CD1c-positive myeloid dendritic cell (primary cell): ENCODE measurements at regions not wholly inside any gene's neighbourhood (a gene's known extent, or its start where the extent isn't known, plus 50 kb on each side); places are given as distances from the start of the nearest gene placed in this dataset.

ENCODE experiments used
- DNase-seq: peaks from one replicate; pipeline ENCODE4 v3.0.0-alpha.2; 2016; ENCODE audit errors: extremely low spot score

- no peak for DNase-seq
Observed at GRCh38 chrY:15510288-15510687, 986.0 kb downstream of the NLGN4Y start.

GRCh38 chrY:15510984-15511650, 986.8 kb downstream of the NLGN4Y start:
- DNase-seq, result no peak

GRCh38 chrY:15535131-15535530, 1010.8 kb downstream of the NLGN4Y start:
- DNase-seq, result no peak

GRCh38 chrY:15535784-15536511, 1011.6 kb downstream of the NLGN4Y start:
- DNase-seq, result no peak

- DNase-seq, result no peak
Observed at GRCh38 chrY:15540516-15540915, 1016.2 kb downstream of the NLGN4Y start.

- DNase-seq, result no peak
Observed at GRCh38 chrY:15546177-15546754, 1021.9 kb downstream of the NLGN4Y start.

- DNase-seq, result no peak
Observed at GRCh38 chrY:15552074-15552473, 1027.7 kb downstream of the NLGN4Y start.

- no peak for DNase-seq
Observed at GRCh38 chrY:15554991-15555390, 1030.7 kb downstream of the NLGN4Y start.

GRCh38 chrY:15559169-15559568, 1034.8 kb downstream of the NLGN4Y start:
- no peak for DNase-seq

- DNase-seq, result no peak
Observed at GRCh38 chrY:15560840-15561239, 1036.5 kb downstream of the NLGN4Y start.

GRCh38 chrY:15561501-15562289, 1037.4 kb downstream of the NLGN4Y start:
- DNase-seq, result no peak

GRCh38 chrY:15577886-15578285, 1053.6 kb downstream of the NLGN4Y start:
- no peak for DNase-seq

- no peak for DNase-seq
Observed at GRCh38 chrY:15578761-15579160, 1054.4 kb downstream of the NLGN4Y start.

GRCh38 chrY:15579245-15579644, 1054.9 kb downstream of the NLGN4Y start:
- DNase-seq, result no peak

GRCh38 chrY:15583111-15583510, 1058.8 kb downstream of the NLGN4Y start:
- DNase-seq, result no peak

GRCh38 chrY:15592957-15593356, 1068.6 kb downstream of the NLGN4Y start:
- no peak for DNase-seq

- DNase-seq, result no peak
Observed at GRCh38 chrY:15593476-15594160, 1069.3 kb downstream of the NLGN4Y start.

GRCh38 chrY:15594179-15594578, 1069.8 kb downstream of the NLGN4Y start:
- DNase-seq, result no peak

GRCh38 chrY:15600565-15600964, 1076.2 kb downstream of the NLGN4Y start:
- no peak for DNase-seq

GRCh38 chrY:15624370-15624769, 1100.0 kb downstream of the NLGN4Y start:
- no peak for DNase-seq

GRCh38 chrY:15624928-15625327, 1100.6 kb downstream of the NLGN4Y start:
- no peak for DNase-seq

- no peak for DNase-seq
Observed at GRCh38 chrY:15648198-15648597, 1123.9 kb downstream of the NLGN4Y start.
